WTC11 (cell line): ENCODE measurements at regions not wholly inside any gene's neighbourhood (a gene's known extent, or its start where the extent isn't known, plus 50 kb on each side); places are given as distances from the start of the nearest gene placed in this dataset.

Experiments used
- ATAC-seq: fragments of 200-7000 bp; cut with Tn5 transposase; 2 replicates; pipeline ENCODE4 v1.10.0; 2021; ENCODE audit warnings: mild to moderate bottlenecking, moderate library complexity
- CTCF ChIA-PET: fragments of 300-600 bp; sonication (Branson Sonifier 250); formaldehyde crosslinking; loops from one replicate; lab custom pipeline; 2021; ENCODE audit warnings: antibody characterized with exemption; lab: Charles Lee
- POLR2A ChIA-PET: fragments of 350-600 bp; sonication (Branson Sonifier 250); formaldehyde crosslinking; loops from one replicate; lab custom pipeline; 2021; ENCODE audit warnings: antibody characterized with exemption; lab: Charles Lee
- DNase-seq: peaks from one replicate; pipeline ENCODE4 v3.0.0; 2021; ENCODE audit warnings: low spot score
- H3K27ac Mint-ChIP-seq: 2 replicates; pipeline ENCODE4 v1.8.0; 2021; ENCODE audit warnings: mixed read lengths
- H3K27me3 Mint-ChIP-seq: 2 replicates; pipeline ENCODE4 v1.8.0; 2021; ENCODE audit warnings: low read depth, mild to moderate bottlenecking, moderate library complexity, mixed read lengths
- H3K36me3 Mint-ChIP-seq: 2 replicates; pipeline ENCODE4 v1.8.0; 2021; ENCODE audit warnings: mixed read lengths
- H3K4me1 Mint-ChIP-seq: 2 replicates; pipeline ENCODE4 v1.8.0; 2022; ENCODE audit warnings: mixed read lengths
- H3K4me3 Mint-ChIP-seq: 2 replicates; pipeline ENCODE4 v1.8.0; 2021; ENCODE audit warnings: mild to moderate bottlenecking, moderate library complexity, mixed read lengths
- H3K9me3 Mint-ChIP-seq: 2 replicates; pipeline ENCODE4 v1.8.0; 2021; ENCODE audit warnings: mixed read lengths
- ARID4B ChIP-seq: sonication (generic); formaldehyde crosslinking; IDR thresholded peaks from 2 replicates; pipeline ENCODE4 v1.8.0; 2023; ENCODE audit warnings: missing genetic modification reagents, mild to moderate bottlenecking, borderline replicate concordance
- CREM ChIP-seq: sonication (generic); formaldehyde crosslinking; IDR thresholded peaks from 2 replicates; pipeline ENCODE4 v1.8.1; 2022; ENCODE audit warnings: mild to moderate bottlenecking, missing genetic modification reagents, moderate library complexity
- CTCF ChIP-seq: fragments of 200-600 bp; IDR thresholded peaks from 2 replicates; pipeline ENCODE4 v1.8.0; 2022; ENCODE audit warnings: antibody characterized with exemption
- E2F4 ChIP-seq: sonication (generic); formaldehyde crosslinking; IDR thresholded peaks from 2 replicates; pipeline ENCODE4 v1.8.1; 2022; ENCODE audit warnings: low read depth, mild to moderate bottlenecking, moderate library complexity, missing genetic modification reagents, borderline replicate concordance
- ESRRA ChIP-seq: sonication (generic); formaldehyde crosslinking; IDR thresholded peaks from 2 replicates; pipeline ENCODE4 v1.8.1; 2022; ENCODE audit warnings: mild to moderate bottlenecking, missing genetic modification reagents, borderline replicate concordance
- FOXP1 ChIP-seq: sonication (generic); formaldehyde crosslinking; IDR thresholded peaks from 2 replicates; pipeline ENCODE4 v1.8.0; 2022; ENCODE audit warnings: missing genetic modification reagents, mild to moderate bottlenecking, moderate library complexity, borderline replicate concordance
- GABPB1 ChIP-seq: sonication (generic); formaldehyde crosslinking; IDR thresholded peaks from 2 replicates; pipeline ENCODE4 v1.8.1; 2023; ENCODE audit warnings: mild to moderate bottlenecking, missing genetic modification reagents
- HMGA2 ChIP-seq: fragments of 250-450 bp; sonication (Bioruptor Pico); IDR thresholded peaks from 2 replicates; pipeline ENCODE4 v1.4.0; 2021; ENCODE audit warnings: mild to moderate bottlenecking, moderate library complexity
- KAT7 ChIP-seq: sonication (generic); formaldehyde crosslinking; IDR thresholded peaks from 2 replicates; pipeline ENCODE4 v1.8.1; 2023; ENCODE audit warnings: missing genetic modification reagents, mild to moderate bottlenecking, borderline replicate concordance
- PREB ChIP-seq: sonication (generic); formaldehyde crosslinking; IDR thresholded peaks from 2 replicates; pipeline ENCODE4 v1.8.1; 2022; ENCODE audit warnings: mild to moderate bottlenecking, missing genetic modification reagents, moderate library complexity, borderline replicate concordance
- RELA ChIP-seq: sonication (generic); formaldehyde crosslinking; IDR thresholded peaks from 2 replicates; pipeline ENCODE4 v1.8.1; 2022; ENCODE audit warnings: missing genetic modification reagents, mild to moderate bottlenecking, borderline replicate concordance
- ZBTB21 ChIP-seq: sonication (generic); formaldehyde crosslinking; IDR thresholded peaks from 2 replicates; pipeline ENCODE4 v1.8.1; 2023; ENCODE audit warnings: mild to moderate bottlenecking, missing genetic modification reagents, borderline replicate concordance
- ZNF263 ChIP-seq: sonication (generic); formaldehyde crosslinking; IDR thresholded peaks from 2 replicates; pipeline ENCODE4 v1.8.1; 2022; ENCODE audit warnings: low read depth, mild to moderate bottlenecking, moderate library complexity, missing genetic modification reagents
- ZNF317 ChIP-seq: sonication (generic); formaldehyde crosslinking; IDR thresholded peaks from 2 replicates; pipeline ENCODE4 v1.8.1; 2023; ENCODE audit warnings: low read depth, mild to moderate bottlenecking, moderate library complexity, missing genetic modification reagents, borderline replicate concordance
- ZNF396 ChIP-seq: fragments of 250-450 bp; sonication (Bioruptor Pico); IDR thresholded peaks from 2 replicates; pipeline ENCODE4 v1.8.0; 2021; ENCODE audit warnings: mild to moderate bottlenecking, moderate library complexity, borderline replicate concordance
- ZNF416 ChIP-seq: fragments of 250-450 bp; sonication (Bioruptor Pico); IDR thresholded peaks from 2 replicates; pipeline ENCODE4 v1.9.0; 2021; ENCODE audit warnings: mild to moderate bottlenecking, inconsistent platforms

DNA sequence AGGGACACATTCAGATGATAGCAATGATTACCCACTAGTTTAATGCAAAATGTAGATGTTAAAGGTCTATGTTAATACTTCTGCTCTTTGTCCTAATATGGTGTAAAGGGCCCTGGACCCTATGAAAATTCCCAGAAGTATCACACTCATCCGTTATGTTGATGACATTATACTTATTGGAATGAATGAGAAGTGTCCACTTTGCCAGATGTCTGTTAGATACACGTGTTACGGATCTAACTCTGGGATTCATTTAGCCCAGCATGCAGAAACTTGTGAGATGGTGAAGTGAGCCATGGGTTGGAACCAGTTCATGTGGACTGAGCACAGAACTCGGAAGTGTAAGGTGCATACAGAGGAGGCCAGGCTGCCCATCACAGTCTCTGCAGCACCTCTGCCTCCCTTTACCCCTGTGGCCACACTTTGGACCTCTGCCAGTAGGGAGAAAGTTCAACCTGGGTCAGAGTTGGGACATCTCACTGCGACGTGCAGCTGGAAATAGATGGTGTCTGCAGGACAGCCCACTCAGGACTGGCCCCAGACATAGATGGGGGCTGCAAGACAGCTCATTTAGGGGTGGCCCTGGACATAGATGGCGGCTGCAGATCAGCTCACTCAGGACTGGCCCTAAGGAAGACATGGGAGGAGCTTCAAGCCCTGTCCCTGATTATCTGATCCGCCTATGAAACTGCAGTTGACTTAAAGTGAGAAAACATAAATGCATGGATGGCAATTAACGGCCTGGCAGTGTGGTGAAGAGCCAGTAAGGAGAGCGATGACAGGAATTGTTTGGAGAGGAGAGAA is 71.2 kb upstream of the THBS2 start (continued):
- TF ChIP-seq PREB (CRISPR knock-in tag), result no peak
- TF ChIP-seq KAT7 (CRISPR knock-in tag), result no peak
- TF ChIP-seq ESRRA (CRISPR knock-in tag), result no peak
- TF ChIP-seq ZNF317, result no peak

DNA sequence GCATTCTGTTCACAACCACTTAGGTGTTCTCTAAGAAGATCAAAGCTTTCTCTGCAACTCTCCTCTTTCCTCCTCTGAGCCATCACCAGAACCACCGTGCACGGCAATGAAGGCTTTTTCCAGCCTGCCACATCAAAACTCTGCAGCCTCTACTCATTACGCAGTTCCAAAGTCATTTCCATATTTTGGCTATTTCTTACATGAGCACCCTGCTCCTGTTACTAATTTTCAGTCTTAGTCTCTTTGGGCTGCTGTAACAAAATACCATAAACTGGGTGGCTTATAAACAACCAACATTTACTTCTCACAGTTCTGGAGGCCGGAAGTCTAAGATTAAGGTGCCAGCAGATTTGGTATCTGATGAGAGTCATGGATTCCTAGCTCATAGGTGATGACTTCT is 70.4 kb upstream of the THBS2 start:
- no peaks in the 10 kb centered on the region for H3K36me3 Mint-ChIP-seq
- H3K27me3 Mint-ChIP-seq, result no peaks in the 10 kb centered on the region; the same call in 1 of the 2 replicates
- H3K4me3 Mint-ChIP-seq, result no peak overlapping the region
- H3K27ac Mint-ChIP-seq, result no peak overlapping the region
- ChIA-PET POLR2A (no interaction called here), CTCF (no interaction called here)
- no peak for DNase-seq
- no peak for TF ChIP-seq CTCF
- no peak for TF ChIP-seq ZNF416
- H3K4me1 Mint-ChIP-seq, result no peaks in the 10 kb centered on the region
- no peak for ATAC-seq
- H3K9me3 Mint-ChIP-seq, result peaks cover 10% of the 10 kb centered on the region

GRCh38 chr6:169323221-169323620 is 69.6 kb upstream of the THBS2 start:
- ATAC-seq (no peak), DNase-seq (no peak)
- CTCF ChIA-PET, result no interaction called here
- Mint-ChIP-seq H3K4me1 (no peaks in the 10 kb centered on the region), H3K9me3 (peaks cover 10% of the 10 kb centered on the region), H3K36me3 (no peaks in the 10 kb centered on the region), H3K27me3 (no peaks in the 10 kb centered on the region; the same call in 1 of the 2 replicates), H3K4me3 (no peak overlapping the region), H3K27ac (no peak overlapping the region)
- no peak for TF ChIP-seq ZNF263 (CRISPR knock-in tag)
- no peak for TF ChIP-seq ZBTB21
- no peak for TF ChIP-seq ZNF396
- TF ChIP-seq CREM (CRISPR knock-in tag), result no peak
- no peak for TF ChIP-seq ARID4B (CRISPR knock-in tag)
- TF ChIP-seq FOXP1, result no peak
- no peak for TF ChIP-seq GABPB1 (CRISPR knock-in tag)
- TF ChIP-seq RELA (CRISPR knock-in tag), result no peak
- no peak for TF ChIP-seq HMGA2 (CRISPR knock-in tag)
- TF ChIP-seq CTCF, result no peak
- TF ChIP-seq E2F4 (CRISPR knock-in tag), result no peak
- POLR2A ChIA-PET, result no interaction called here
